HCT116 (cell line): ENCODE measurements at regions not wholly inside any gene's neighbourhood (a gene's known extent, or its start where the extent isn't known, plus 50 kb on each side); places are given as distances from the start of the nearest gene placed in this dataset.

Source experiments
- ATAC-seq: fragments of 200-7000 bp; cut with Tn5 transposase; 2 replicates; pipeline ENCODE4 v1.9.1; 2020; ENCODE audit warnings: mild to moderate bottlenecking, moderate library complexity
- BruUV-seq: library from RNA; stranded (reverse); fragments of 400-500 nt; replicated peaks from 2 replicates; lab custom pipeline; 2021; lab: Mats Ljungman, UMichigan
- CTCF ChIA-PET: fragments of 300-600 bp; sonication (Branson Sonifier 250); formaldehyde crosslinking; loops from one replicate; lab custom pipeline; 2021; ENCODE audit warnings: antibody characterized with exemption; lab: Charles Lee
- POLR2A ChIA-PET: fragments of 300-600, 350-600 bp; sonication (Branson Sonifier 250); formaldehyde crosslinking; loops from one replicate; lab custom pipeline; 2021; ENCODE audit warnings: antibody characterized with exemption; lab: Charles Lee
- RAD21 ChIA-PET, 2 experiments: fragments of 300-600 bp; sonication (Branson Sonifier 250); formaldehyde crosslinking; loops; one replicate each; lab custom pipeline; 2023; ENCODE audit warnings: low total read pairs in 2 of 2; ENCODE audit not compliant: uncharacterized antibody in 2 of 2, unreplicated experiment in 2 of 2, low non-redundant PET in 1 of 2; lab: Charles Lee
- DNase-seq: peaks from one replicate; pipeline ENCODE4 v3.0.0-alpha.2; 2010; ENCODE audit warnings: low read depth, low spot score
- H2AFZ ChIP-seq: fragments of 200-600 bp; shearing (Covaris generic), sonication (generic); 2 replicates; pipeline ENCODE4 v1.6.1; 2017; ENCODE audit warnings: low read depth, mixed run types, mixed read lengths, antibody characterized with exemption, low read length; ENCODE audit not compliant: poor library complexity, severe bottlenecking
- H3K27ac ChIP-seq: 2 replicates; pipeline ENCODE4 v1.5.1; 2012; ENCODE audit warnings: low read depth, low read length
- H3K27me3 ChIP-seq: fragments of 200-600 bp; sonication (generic); 2 replicates; pipeline ENCODE4 v1.6.1; 2016; ENCODE audit warnings: mixed run types, low read length, mixed read lengths; ENCODE audit not compliant: insufficient read depth
- H3K36me3 ChIP-seq, 2 experiments: fragments of 200-500 bp in 1 of 2; fragments of 200-600 bp in 1 of 2; sonication (Bioruptor generic) in 1 of 2; sonication (generic) in 1 of 2; 2 replicates each; pipeline versions ENCODE4 v1.5.1 to v1.6.1; 2014 to 2016; ENCODE audit warnings: low read length in 2 of 2, inconsistent platforms in 1 of 2, mixed read lengths in 1 of 2, mixed run types in 1 of 2; ENCODE audit not compliant: insufficient read depth in 2 of 2, control insufficient read depth in 1 of 2
- H3K4me1 ChIP-seq, 2 experiments: fragments of 200-600 bp in 1 of 2; sonication (generic) in 1 of 2; 2 replicates each; pipeline versions ENCODE4 v1.5.1 to v1.6.1; 2012 to 2017; ENCODE audit warnings: low read length in 2 of 2, inconsistent platforms in 1 of 2, mild to moderate bottlenecking in 1 of 2, mixed read lengths in 1 of 2, mixed run types in 1 of 2, moderate library complexity in 1 of 2; ENCODE audit not compliant: insufficient read depth in 2 of 2, control insufficient read depth in 1 of 2
- H3K4me2 ChIP-seq: fragments of 200-600 bp; sonication (generic); 2 replicates; pipeline ENCODE4 v1.6.1; 2017; ENCODE audit warnings: mixed run types, low read length, mixed read lengths
- H3K4me3 ChIP-seq, 2 experiments: fragments of 200-600 bp in 1 of 2; sonication (generic) in 1 of 2; replicated peaks in 1 of 2; 2 replicates each; pipeline ENCODE4 v1.5.1; 2011 to 2016; ENCODE audit warnings: low read length in 2 of 2, control low read depth in 1 of 2, low read depth in 1 of 2, mild to moderate bottlenecking in 1 of 2, mixed read lengths in 1 of 2, mixed run types in 1 of 2
- H3K79me2 ChIP-seq: fragments of 200-600 bp; sonication (generic); 2 replicates; pipeline ENCODE4 v1.6.1; 2017; ENCODE audit warnings: mild to moderate bottlenecking, mixed run types, low read length, moderate library complexity, mixed read lengths; ENCODE audit not compliant: insufficient read depth
- H3K9ac ChIP-seq: fragments of 200-600 bp; sonication (generic); 2 replicates; pipeline ENCODE4 v1.6.1; 2016; ENCODE audit warnings: low read length, mixed read lengths
- H3K9me2 ChIP-seq: fragments of 200-600 bp; sonication (generic), shearing (Covaris generic); 2 replicates; pipeline ENCODE4 v1.6.1; 2017; ENCODE audit warnings: mixed run types, mild to moderate bottlenecking, moderate library complexity; ENCODE audit not compliant: insufficient read depth
- H3K9me3 ChIP-seq, 2 experiments: fragments of 200-500 bp in 1 of 2; fragments of 200-600 bp in 1 of 2; sonication (Bioruptor generic) in 1 of 2; sonication (generic) in 1 of 2; 2 replicates each; pipeline ENCODE4 v1.6.1; 2014 to 2017; ENCODE audit warnings: low read length in 2 of 2, mixed read lengths in 2 of 2, inconsistent platforms in 1 of 2, low read depth in 1 of 2, mild to moderate bottlenecking in 1 of 2, mixed run types in 1 of 2, moderate library complexity in 1 of 2; ENCODE audit not compliant: control insufficient read depth in 1 of 2, insufficient read depth in 1 of 2
- H4K20me1 ChIP-seq: fragments of 200-600 bp; sonication (generic), shearing (Covaris generic); 2 replicates; pipeline ENCODE4 v1.6.1; 2017; ENCODE audit warnings: mixed run types, mild to moderate bottlenecking, moderate library complexity; ENCODE audit not compliant: insufficient read depth
- CBX3 ChIP-seq: IDR thresholded peaks from 2 replicates; pipeline ENCODE4 v1.6.1; 2012; ENCODE audit warnings: low read depth
- ELF1 ChIP-seq: IDR thresholded peaks from 2 replicates; pipeline ENCODE4 v1.6.1; 2012; ENCODE audit warnings: low read depth, borderline replicate concordance
- EZH2phosphoT487 ChIP-seq: fragments of 200-600 bp; IDR thresholded peaks from 2 replicates; pipeline ENCODE4 v1.6.1; 2018; ENCODE audit warnings: antibody characterized with exemption, borderline replicate concordance
- SIN3A ChIP-seq: IDR thresholded peaks from 2 replicates; pipeline ENCODE4 v1.6.1; 2012; ENCODE audit warnings: low read depth
- TCF7L2 ChIP-seq: IDR thresholded peaks from 2 replicates; pipeline ENCODE4 v1.7.0; 2011; ENCODE audit warnings: borderline replicate concordance, inconsistent platforms; ENCODE audit not compliant: insufficient read depth, insufficient read length; ENCODE audit errors: extremely low read depth
- ZBTB33 ChIP-seq: IDR thresholded peaks from 2 replicates; pipeline ENCODE4 v1.6.1; 2011; ENCODE audit warnings: mild to moderate bottlenecking, low read length, moderate library complexity; ENCODE audit not compliant: insufficient replicate concordance; ENCODE audit errors: extremely low read depth
- ZFX ChIP-seq: fragments of 450-650 bp; IDR thresholded peaks from 2 replicates; pipeline ENCODE4 v1.6.1; 2017
- ZNF274 ChIP-seq: fragments of 200-500 bp; sonication (Bioruptor generic); IDR thresholded peaks from 2 replicates; pipeline ENCODE4 v1.6.1; 2014; ENCODE audit warnings: mild to moderate bottlenecking, low read depth, low read length, inconsistent platforms
- intact Hi-C: fragments of 100-400 bp; cut with micrococcal nuclease; formaldehyde crosslinking; loops from 2 replicates; pipeline ENCODE4 v1.10.0; 2022

DNA sequence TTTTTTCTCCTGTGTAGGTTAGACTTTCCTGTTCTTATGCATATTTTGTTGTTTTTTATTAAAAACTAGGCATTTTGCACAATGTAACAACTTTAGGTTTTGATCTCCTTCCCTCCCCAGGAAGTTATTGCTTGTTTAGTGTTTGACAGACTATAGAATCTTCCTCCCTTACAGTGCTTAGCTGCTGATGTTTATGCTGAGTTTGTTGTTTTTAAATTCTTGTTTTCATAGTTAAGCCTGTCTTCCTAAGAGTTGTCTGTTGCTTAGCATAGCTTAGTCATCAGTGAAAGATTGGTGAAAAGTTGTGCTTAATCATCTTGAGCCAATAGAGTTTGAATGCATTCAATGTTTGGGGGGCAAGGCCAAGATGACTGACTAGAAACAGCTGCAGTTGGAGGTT is 157.5 kb downstream of the NKX6-1 start (continued):
- TF ChIP-seq ZNF274 (no peak), CBX3 (no peak), SIN3A (no peak), ZFX (no peak), ELF1 (no peak)

DNA sequence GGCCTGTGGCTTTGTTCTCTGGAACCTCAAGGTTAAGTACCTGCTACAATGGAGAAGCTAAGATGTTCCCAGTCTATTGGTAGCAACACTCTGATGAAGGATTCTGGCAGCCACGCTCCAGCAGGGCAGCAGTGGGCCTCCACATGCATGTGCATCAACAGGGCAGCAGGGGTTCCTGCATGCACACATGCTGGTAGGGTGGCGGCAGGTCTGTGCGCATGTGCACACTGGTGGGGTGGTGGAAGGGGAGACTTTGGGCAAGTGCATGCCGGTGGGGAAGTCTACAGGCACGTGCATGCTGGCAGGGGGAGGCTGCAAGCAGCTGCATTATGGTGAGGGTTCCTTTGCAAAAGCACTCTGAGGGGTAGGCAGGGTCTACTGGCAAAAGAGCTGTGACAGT is 160.7 kb downstream of the NKX6-1 start:
- Histone ChIP-seq H3K4me2 (no peak overlapping the region), H3K27me3 (no peaks in the 10 kb centered on the region), H3K27ac (no peak overlapping the region), H3K9me3 (no peaks in the 10 kb centered on the region), H3K9me2 (no peaks in the 10 kb centered on the region), H3K9ac (no peak overlapping the region), H3K79me2 (no peaks in the 10 kb centered on the region), H3K36me3 (no peaks in the 10 kb centered on the region), H3K4me3 (no peak overlapping the region), H3K4me1 (no peaks in the 10 kb centered on the region; a peak in 1 of 4 replicates), H2AFZ (no peak overlapping the region), H4K20me1 (no peaks in the 10 kb centered on the region)
- no peak for ATAC-seq
- ChIA-PET RAD21 (no interaction called here), CTCF (no interaction called here), POLR2A (no interaction called here)
- no TSS peak for BruUV-seq
- intact Hi-C loops: no loop called here
- no peak for DNase-seq
- TF ChIP-seq TCF7L2 (no peak), EZH2phosphoT487 (no peak), ZBTB33 (no peak)
